ENCODE measurements at regions not wholly inside any gene's neighbourhood (a gene's known extent, or its start where the extent isn't known, plus 50 kb on each side); places are given as distances from the start of the nearest gene placed in this dataset.

DNA sequence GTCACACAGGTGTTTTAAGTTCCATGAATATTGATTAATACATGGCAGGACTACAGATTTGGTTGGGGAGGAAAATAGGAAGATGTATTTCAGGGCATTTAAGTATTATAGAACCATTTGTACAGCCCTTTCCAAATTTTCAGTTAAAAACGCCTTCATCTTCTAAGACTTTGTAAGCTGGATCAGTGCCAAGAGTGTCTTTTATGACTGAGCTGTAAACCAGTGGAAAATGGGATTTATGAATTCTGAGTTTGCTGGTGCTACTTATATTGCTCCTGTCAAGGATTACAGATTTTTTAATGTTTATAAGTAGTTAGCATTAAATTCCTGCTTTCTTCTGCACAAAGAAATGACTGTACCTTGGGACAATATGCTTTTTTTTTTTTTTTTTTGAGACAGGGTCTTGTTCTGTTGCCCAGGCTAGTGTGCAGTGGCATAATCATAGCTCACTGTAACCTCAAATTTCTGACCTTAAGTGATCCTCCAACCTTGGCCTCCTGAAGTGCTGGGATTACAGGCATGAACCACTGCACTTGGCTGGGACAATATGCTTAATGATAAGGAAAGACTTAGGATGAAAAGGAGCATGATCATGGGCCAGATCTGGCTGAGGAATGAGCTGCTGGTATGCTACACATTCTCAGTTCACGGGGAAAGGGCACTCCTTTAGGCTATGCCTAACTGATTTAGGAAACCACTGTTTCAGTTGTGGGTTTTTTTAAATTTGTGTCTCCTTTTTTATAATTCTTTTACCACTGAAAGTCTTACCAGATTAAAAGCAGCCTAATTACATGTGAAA is 113.6 kb upstream of the MTNR1B start:
- in situ Hi-C loops (cut with HindIII; ENCODE audit: extremely low pct_ligation_motif_present, low pct_unique_long_range_greater_than_20kb) (no loop called here), intact Hi-C loops (cut with micrococcal nuclease; ENCODE audit: unreplicated experiment) (no loop called here)
- CTCF ChIA-PET (ENCODE audit: low intra/inter-chr PET ratio, low total read pairs) = no interaction called here
- Histone ChIP-seq H2AFZ (ENCODE audit: low read length) (no peak overlapping the region), H3K79me2 (ENCODE audit: insufficient read depth, low read length) (no peaks in the 10 kb centered on the region), H3K4me3 (replicated peaks in 1 of 3; ENCODE audit: insufficient read depth in 1 of 3, low read depth in 2 of 3, low read length in 3 of 3) (no peak overlapping the region), H3K27me3 (ENCODE audit: control insufficient read depth in 1 of 2, insufficient read depth in 2 of 2, low read length in 2 of 2) (no peaks in the 10 kb centered on the region), H4K20me1 (ENCODE audit: insufficient read depth, low read length) (no peaks in the 10 kb centered on the region), H3K4me1 (ENCODE audit: insufficient read depth, low read length) (no peaks in the 10 kb centered on the region), H3K4me2 (ENCODE audit: low read depth, low read length) (no peak overlapping the region), H3K27ac (ENCODE audit: extremely low read length, insufficient read depth, low read length) (no peak overlapping the region), H3K9ac (ENCODE audit: insufficient read depth, low read depth, low read length) (no peak overlapping the region), H3K36me3 (replicated peaks in 1 of 2; ENCODE audit: control insufficient read depth in 1 of 2, insufficient read depth in 2 of 2, low read length in 2 of 2) (no peaks in the 10 kb centered on the region), H3K9me3 (ENCODE audit: low read length) (no peaks in the 10 kb centered on the region)
- TF ChIP-seq, protein P1, sequence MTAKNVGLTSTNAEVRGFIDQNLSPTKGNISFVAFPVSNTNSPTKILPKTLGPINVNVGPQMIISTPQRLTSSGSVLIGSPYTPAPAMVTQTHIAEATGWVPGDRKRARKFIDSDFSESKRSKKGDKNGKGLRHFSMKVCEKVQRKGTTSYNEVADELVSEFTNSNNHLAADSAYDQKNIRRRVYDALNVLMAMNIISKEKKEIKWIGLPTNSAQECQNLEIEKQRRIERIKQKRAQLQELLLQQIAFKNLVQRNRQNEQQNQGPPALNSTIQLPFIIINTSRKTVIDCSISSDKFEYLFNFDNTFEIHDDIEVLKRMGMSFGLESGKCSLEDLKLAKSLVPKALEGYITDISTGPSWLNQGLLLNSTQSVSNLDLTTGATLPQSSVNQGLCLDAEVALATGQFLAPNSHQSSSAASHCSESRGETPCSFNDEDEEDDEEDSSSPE (CRISPR knock-in tag; IDR thresholded peaks at IDR 0.05) = no peak
- no peak for TF ChIP-seq ZNF878 (CRISPR knock-in tag; IDR thresholded peaks at IDR 0.05)
- TF ChIP-seq, protein P2, sequence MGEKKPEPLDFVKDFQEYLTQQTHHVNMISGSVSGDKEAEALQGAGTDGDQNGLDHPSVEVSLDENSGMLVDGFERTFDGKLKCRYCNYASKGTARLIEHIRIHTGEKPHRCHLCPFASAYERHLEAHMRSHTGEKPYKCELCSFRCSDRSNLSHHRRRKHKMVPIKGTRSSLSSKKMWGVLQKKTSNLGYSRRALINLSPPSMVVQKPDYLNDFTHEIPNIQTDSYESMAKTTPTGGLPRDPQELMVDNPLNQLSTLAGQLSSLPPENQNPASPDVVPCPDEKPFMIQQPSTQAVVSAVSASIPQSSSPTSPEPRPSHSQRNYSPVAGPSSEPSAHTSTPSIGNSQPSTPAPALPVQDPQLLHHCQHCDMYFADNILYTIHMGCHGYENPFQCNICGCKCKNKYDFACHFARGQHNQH (CRISPR knock-in tag; IDR thresholded peaks at IDR 0.05) = no peak
- ATAC-seq (no peak), DNase-seq (ENCODE audit: low spot score) (no peak), FAIRE-seq (no peak)
- POLR2A ChIA-PET = no interaction called here
- WGBS (ENCODE audit: low lambda C conversion rate) = 4% methylated on average over 2 of the region's 2 CpGs
- BruUV-seq (replicated peaks) = no TSS peak

DNA sequence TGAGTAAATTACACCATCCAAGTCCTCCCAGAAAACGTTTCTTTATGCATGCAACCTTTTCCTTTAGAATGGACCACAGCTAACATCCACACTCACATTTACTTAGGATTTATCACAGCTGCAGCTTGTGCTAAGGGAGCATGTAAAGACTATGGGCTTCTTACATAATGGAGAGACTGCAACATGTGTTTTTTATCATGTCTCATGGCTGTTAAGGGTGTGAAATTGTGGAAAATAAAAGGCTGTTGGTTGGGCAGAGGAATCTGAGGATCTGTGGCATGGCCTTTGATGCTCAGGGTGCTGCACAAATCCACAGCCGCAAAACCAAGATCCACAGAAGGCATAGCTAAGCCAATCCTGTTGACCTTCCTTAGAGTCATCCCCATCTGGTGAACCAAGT is 112.0 kb upstream of the MTNR1B start:
- H3K4me3 ChIP-seq (replicated peaks in 1 of 3; ENCODE audit: insufficient read depth in 1 of 3, low read depth in 2 of 3, low read length in 3 of 3) = no peak overlapping the region
- H4K20me1 ChIP-seq (ENCODE audit: insufficient read depth, low read length) = no peaks in the 10 kb centered on the region
- no peaks in the 10 kb centered on the region for H3K4me1 ChIP-seq (ENCODE audit: insufficient read depth, low read length)
- no peaks in the 10 kb centered on the region for H3K9me3 ChIP-seq (ENCODE audit: low read length)
- ChIA-PET CTCF (ENCODE audit: low intra/inter-chr PET ratio, low total read pairs) (no interaction called here), POLR2A (no interaction called here)
- no peak overlapping the region for H3K9ac ChIP-seq (ENCODE audit: insufficient read depth, low read depth, low read length)
- intact Hi-C loops (cut with micrococcal nuclease; ENCODE audit: unreplicated experiment) = no loop called here
- FAIRE-seq (no peak), ATAC-seq (no peak), DNase-seq (ENCODE audit: low spot score) (no peak)
- H2AFZ ChIP-seq (ENCODE audit: low read length) = no peak overlapping the region
- WGBS (ENCODE audit: low lambda C conversion rate) = 33% methylated on average over 2 of the region's 2 CpGs
- H3K36me3 ChIP-seq (replicated peaks in 1 of 2; ENCODE audit: control insufficient read depth in 1 of 2, insufficient read depth in 2 of 2, low read length in 2 of 2) = no peaks in the 10 kb centered on the region
- BruUV-seq (replicated peaks) = no TSS peak
- H3K27ac ChIP-seq (ENCODE audit: extremely low read length, insufficient read depth, low read length) = no peak overlapping the region
- H3K4me2 ChIP-seq (ENCODE audit: low read depth, low read length) = no peak overlapping the region
- no peaks in the 10 kb centered on the region for H3K27me3 ChIP-seq (ENCODE audit: control insufficient read depth in 1 of 2, insufficient read depth in 2 of 2, low read length in 2 of 2)
- H3K79me2 ChIP-seq (ENCODE audit: insufficient read depth, low read length) = no peaks in the 10 kb centered on the region
- in situ Hi-C loops (cut with HindIII; ENCODE audit: extremely low pct_ligation_motif_present, low pct_unique_long_range_greater_than_20kb) = no loop called here
- TF ChIP-seq SMAD3 (CRISPR knock-in tag; IDR thresholded peaks at IDR 0.05) (no peak), ZNF331 (CRISPR knock-in tag; IDR thresholded peaks at IDR 0.05) (no peak), NRL (CRISPR knock-in tag; IDR thresholded peaks at IDR 0.05; ENCODE audit: borderline replicate concordance) (no peak), NONO (IDR thresholded peaks at IDR 0.05) (no peak), NONO (CRISPR knock-in tag; conservative IDR thresholded peaks at IDR 0.05) (no peak), SMAD1 (CRISPR knock-in tag; IDR thresholded peaks at IDR 0.05; ENCODE audit: borderline replicate concordance, low read depth) (no peak), ZNF773 (CRISPR knock-in tag; IDR thresholded peaks at IDR 0.05; ENCODE audit: borderline replicate concordance) (no peak), RAD51 (IDR thresholded peaks at IDR 0.05; ENCODE audit: borderline replicate concordance) (no peak)
- TF ChIP-seq, protein P3, sequence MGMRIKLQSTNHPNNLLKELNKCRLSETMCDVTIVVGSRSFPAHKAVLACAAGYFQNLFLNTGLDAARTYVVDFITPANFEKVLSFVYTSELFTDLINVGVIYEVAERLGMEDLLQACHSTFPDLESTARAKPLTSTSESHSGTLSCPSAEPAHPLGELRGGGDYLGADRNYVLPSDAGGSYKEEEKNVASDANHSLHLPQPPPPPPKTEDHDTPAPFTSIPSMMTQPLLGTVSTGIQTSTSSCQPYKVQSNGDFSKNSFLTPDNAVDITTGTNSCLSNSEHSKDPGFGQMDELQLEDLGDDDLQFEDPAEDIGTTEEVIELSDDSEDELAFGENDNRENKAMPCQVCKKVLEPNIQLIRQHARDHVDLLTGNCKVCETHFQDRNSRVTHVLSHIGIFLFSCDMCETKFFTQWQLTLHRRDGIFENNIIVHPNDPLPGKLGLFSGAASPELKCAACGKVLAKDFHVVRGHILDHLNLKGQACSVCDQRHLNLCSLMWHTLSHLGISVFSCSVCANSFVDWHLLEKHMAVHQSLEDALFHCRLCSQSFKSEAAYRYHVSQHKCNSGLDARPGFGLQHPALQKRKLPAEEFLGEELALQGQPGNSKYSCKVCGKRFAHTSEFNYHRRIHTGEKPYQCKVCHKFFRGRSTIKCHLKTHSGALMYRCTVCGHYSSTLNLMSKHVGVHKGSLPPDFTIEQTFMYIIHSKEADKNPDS (CRISPR knock-in tag; IDR thresholded peaks at IDR 0.05) = no peak
- TF ChIP-seq, protein P4, sequence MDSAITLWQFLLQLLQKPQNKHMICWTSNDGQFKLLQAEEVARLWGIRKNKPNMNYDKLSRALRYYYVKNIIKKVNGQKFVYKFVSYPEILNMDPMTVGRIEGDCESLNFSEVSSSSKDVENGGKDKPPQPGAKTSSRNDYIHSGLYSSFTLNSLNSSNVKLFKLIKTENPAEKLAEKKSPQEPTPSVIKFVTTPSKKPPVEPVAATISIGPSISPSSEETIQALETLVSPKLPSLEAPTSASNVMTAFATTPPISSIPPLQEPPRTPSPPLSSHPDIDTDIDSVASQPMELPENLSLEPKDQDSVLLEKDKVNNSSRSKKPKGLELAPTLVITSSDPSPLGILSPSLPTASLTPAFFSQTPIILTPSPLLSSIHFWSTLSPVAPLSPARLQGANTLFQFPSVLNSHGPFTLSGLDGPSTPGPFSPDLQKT (CRISPR knock-in tag; IDR thresholded peaks at IDR 0.05; ENCODE audit: borderline replicate concordance) = no peak
